ENCODE measurements at regions not wholly inside any gene's neighbourhood (a gene's known extent, or its start where the extent isn't known, plus 50 kb on each side); places are given as distances from the start of the nearest gene placed in this dataset.

- Histone ChIP-seq H3K27ac (peak overlapping the region; percentile 74), H3K27me3 (ENCODE audit: low read depth) (no peaks in the 10 kb centered on the region), H3K4me3 (no peak overlapping the region), H3K4me1 (peaks cover 30% of the 10 kb centered on the region), H3K36me3 (no peaks in the 10 kb centered on the region), H3K9me3 (no peaks in the 10 kb centered on the region)
- DNase-seq (no peak), ATAC-seq (no peak)
- intact Hi-C loops (cut with DNase I) = loop anchor here (10.0 kb wide), 1 partner anchor 58 kb away; the partner anchor contains the start of gene MBNL1
- TF ChIP-seq CTCF (IDR thresholded peaks at IDR 0.05) = no peak
Observed at GRCh38 chr3:152206243-152206760, 62.4 kb upstream of the MBNL1 start.

- Histone ChIP-seq H3K27ac (no peak overlapping the region), H3K4me1 (peaks cover 15% of the 10 kb centered on the region), H3K9me3 (no peaks in the 10 kb centered on the region), H3K4me3 (no peak overlapping the region), H3K27me3 (ENCODE audit: low read depth) (no peaks in the 10 kb centered on the region), H3K36me3 (no peaks in the 10 kb centered on the region)
- no peak for ATAC-seq
- TF ChIP-seq CTCF (IDR thresholded peaks at IDR 0.05) = no peak
- intact Hi-C loops (cut with DNase I) = loop anchor here (10.0 kb wide), 1 partner anchor 56 kb away; the partner anchor contains the start of gene MBNL1
- DNase-seq = no peak
Observed at GRCh38 chr3:152208439-152208838, 60.3 kb upstream of the MBNL1 start.

DNA sequence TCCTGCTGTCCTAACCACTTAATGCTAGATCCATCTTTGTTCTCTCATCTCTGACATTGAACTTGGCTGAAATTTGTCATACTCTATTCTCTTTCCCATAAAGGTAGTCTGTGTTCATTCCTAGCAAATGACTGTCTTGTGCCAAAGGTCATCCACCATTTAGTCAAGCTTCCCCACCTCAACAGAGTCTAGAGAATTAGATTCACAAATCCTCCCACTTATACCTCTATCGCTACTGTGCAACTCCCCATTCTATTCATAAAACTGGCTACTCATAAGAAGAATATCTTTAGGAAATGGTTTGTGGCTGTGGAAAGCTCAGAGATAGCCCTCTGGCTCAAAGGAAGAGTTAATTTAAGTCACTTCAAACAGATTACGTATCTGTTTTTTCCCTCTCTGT is 59.7 kb upstream of the MBNL1 start:
- no peaks in the 10 kb centered on the region for H3K27me3 ChIP-seq (ENCODE audit: low read depth)
- no peak for TF ChIP-seq CTCF (IDR thresholded peaks at IDR 0.05)
- no peaks in the 10 kb centered on the region for H3K36me3 ChIP-seq
- H3K9me3 ChIP-seq = no peaks in the 10 kb centered on the region
- H3K4me3 ChIP-seq = no peak overlapping the region
- intact Hi-C loops (cut with DNase I) = loop anchor here (10.0 kb wide), 1 partner anchor 56 kb away; the partner anchor contains the start of gene MBNL1
- DNase-seq (no peak), ATAC-seq (no peak)
- H3K4me1 ChIP-seq = peaks cover 15% of the 10 kb centered on the region
- no peak overlapping the region for H3K27ac ChIP-seq

DNA sequence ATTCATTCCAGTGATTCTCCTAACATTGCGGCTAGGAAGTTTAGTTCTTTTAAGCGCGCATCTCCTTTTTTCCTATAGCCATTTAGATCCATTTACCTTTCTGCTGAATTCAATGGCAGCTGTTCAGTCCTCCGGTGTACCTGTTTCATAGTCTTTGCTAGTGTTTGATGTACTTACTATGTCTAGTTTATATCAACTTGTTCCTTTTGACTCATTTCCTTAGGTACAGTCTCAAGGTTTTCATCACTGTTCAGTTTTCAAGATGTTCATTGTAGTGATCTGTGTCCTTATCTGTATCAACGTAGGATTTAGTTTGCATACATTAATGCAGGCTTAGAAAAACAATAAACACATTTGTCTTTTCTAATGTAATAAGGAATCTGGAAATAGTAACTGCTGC is 59.0 kb upstream of the MBNL1 start:
- peaks cover 10% of the 10 kb centered on the region for H3K4me1 ChIP-seq
- no peak for DNase-seq
- no peaks in the 10 kb centered on the region for H3K9me3 ChIP-seq
- intact Hi-C loops (cut with DNase I) = loop anchor here (10.0 kb wide), 1 partner anchor 55 kb away; the partner anchor contains the start of gene MBNL1
- no peak for ATAC-seq
- TF ChIP-seq CTCF (IDR thresholded peaks at IDR 0.05) = no peak
- H3K36me3 ChIP-seq = no peaks in the 10 kb centered on the region
- H3K27me3 ChIP-seq (ENCODE audit: low read depth) = no peaks in the 10 kb centered on the region
- no peak overlapping the region for H3K4me3 ChIP-seq
- H3K27ac ChIP-seq = no peak overlapping the region

DNA sequence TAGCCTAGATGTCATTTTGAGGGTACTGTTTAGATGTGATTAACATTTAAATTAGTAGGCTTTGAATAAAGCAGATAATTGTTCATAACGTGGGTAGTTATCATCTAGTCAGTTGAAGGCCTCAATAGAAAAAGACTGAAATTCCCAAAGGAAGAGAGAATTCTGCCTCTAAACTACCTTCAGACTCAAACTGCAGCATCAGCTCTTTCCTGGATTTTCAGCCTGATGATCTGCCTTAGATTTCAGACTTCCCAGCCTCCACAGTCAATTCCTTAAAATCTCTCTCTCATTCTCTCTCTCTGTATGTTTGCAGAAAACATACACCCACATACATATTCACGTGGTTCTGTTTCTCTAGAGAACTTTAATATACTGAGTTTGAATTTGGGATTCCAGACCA is 58.0 kb upstream of the MBNL1 start:
- no peak overlapping the region for H3K4me3 ChIP-seq
- no peaks in the 10 kb centered on the region for H3K9me3 ChIP-seq
- ATAC-seq (no peak), DNase-seq (no peak)
- TF ChIP-seq CTCF (IDR thresholded peaks at IDR 0.05) = no peak
- H3K27ac ChIP-seq = no peak overlapping the region
- H3K36me3 ChIP-seq = no peaks in the 10 kb centered on the region
- peaks cover 6% of the 10 kb centered on the region for H3K4me1 ChIP-seq
- no peaks in the 10 kb centered on the region for H3K27me3 ChIP-seq (ENCODE audit: low read depth)
- intact Hi-C loops (cut with DNase I) = no loop called here

Data from lower lobe of right lung (tissue), 2 donors.